ENCODE measurements at regions not wholly inside any gene's neighbourhood (a gene's known extent, or its start where the extent isn't known, plus 50 kb on each side); places are given as distances from the start of the nearest gene placed in this dataset.

- no peak for DNase-seq (ENCODE audit: extremely low spot score)
- H3K27ac ChIP-seq (ENCODE audit: low read depth): no peak overlapping the region
- H3K4me3 ChIP-seq (ENCODE audit: low read depth, low read length): no peak overlapping the region
- H3K4me1 ChIP-seq (ENCODE audit: insufficient read depth): no peaks in the 10 kb centered on the region
- no peaks in the 10 kb centered on the region for H3K36me3 ChIP-seq (ENCODE audit: insufficient read depth)
Measured at GRCh38 chr4:156346959-156347385, 393.3 kb upstream of the CTSO start.

DNA sequence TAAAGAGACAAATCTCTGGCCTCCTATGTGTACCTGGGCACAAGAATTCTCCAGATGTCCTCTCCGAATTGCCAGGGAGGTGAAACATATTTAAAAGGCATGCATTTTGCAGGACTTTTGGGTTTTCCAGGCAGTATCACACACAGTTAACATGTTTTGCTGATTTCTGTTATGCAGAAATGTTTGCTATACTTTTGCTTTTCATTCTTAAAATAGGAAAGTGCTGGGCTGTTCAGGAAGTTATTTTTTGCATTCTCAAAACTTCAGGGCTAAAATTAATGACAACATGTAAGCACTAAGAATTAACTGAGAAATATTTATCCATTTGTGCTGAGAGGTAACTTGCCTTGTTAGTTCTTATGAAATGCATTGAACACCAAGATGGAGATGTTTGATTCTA is 390.7 kb upstream of the CTSO start:
- no peak for DNase-seq (ENCODE audit: extremely low spot score)
- 90% methylated on average over 1 of the region's 1 CpG for WGBS
- Histone ChIP-seq H3K36me3 (ENCODE audit: insufficient read depth) (no peaks in the 10 kb centered on the region), H3K27ac (ENCODE audit: low read depth) (no peak overlapping the region), H3K4me3 (ENCODE audit: low read depth, low read length) (no peak overlapping the region), H3K4me1 (ENCODE audit: insufficient read depth) (no peaks in the 10 kb centered on the region)

DNA sequence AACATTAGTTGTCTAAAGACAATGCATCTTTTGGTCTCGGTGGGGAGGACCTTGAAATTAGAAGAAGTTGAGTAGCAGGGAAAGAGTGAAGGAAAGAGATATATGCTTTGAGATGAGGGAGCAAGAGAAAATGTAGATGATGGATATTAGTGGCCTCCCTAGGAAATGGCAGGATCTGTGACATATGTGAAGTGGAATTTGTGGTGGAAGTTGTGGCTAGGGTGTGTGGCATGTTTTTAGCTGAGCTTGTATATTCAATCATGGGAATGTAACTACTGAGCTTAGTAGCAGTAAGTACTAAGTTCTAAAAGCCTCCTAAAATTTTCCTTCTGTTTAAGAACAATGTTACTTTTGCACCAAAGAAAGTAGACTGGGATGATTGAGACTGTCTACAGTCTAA is 382.8 kb upstream of the CTSO start:
- H3K27ac ChIP-seq (ENCODE audit: low read depth): no peak overlapping the region
- H3K4me3 ChIP-seq (ENCODE audit: low read depth, low read length): no peak overlapping the region
- H3K4me1 ChIP-seq (ENCODE audit: insufficient read depth): no peaks in the 10 kb centered on the region
- no peak for DNase-seq (ENCODE audit: extremely low spot score)
- no peaks in the 10 kb centered on the region for H3K36me3 ChIP-seq (ENCODE audit: insufficient read depth)
- 91% methylated on average over 1 of the region's 1 CpG for WGBS

DNA sequence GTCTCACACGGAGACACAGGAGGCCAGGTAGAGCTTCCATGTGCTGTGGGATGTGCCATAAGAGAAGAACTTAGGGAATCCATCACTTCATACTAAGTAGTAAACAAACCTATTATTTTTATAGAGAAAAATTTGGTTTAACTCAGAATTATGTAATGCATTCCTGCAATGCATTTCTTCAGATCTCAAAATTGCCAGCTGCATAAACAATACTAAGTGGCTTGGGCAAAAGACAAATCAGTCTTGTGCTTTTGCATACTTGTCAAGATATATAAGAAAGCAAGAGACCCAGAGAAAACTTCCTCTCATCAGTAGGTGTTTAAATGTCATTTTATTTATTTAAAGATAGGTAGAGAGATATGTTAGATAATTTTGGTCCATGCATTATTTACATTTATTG is 382.1 kb upstream of the CTSO start:
- H3K4me1 ChIP-seq (ENCODE audit: insufficient read depth): no peaks in the 10 kb centered on the region
- 100% methylated on average over 1 of the region's 1 CpG for WGBS

GRCh38 chr4:156330436-156331031 is 376.9 kb upstream of the CTSO start:
- Histone ChIP-seq H3K36me3 (ENCODE audit: insufficient read depth) (no peaks in the 10 kb centered on the region), H3K4me1 (ENCODE audit: insufficient read depth) (no peaks in the 10 kb centered on the region), H3K4me3 (ENCODE audit: low read depth, low read length) (no peak overlapping the region), H3K27ac (ENCODE audit: low read depth) (no peak overlapping the region)
- DNase-seq (ENCODE audit: extremely low spot score): no peak
- 73% methylated on average over 7 of the region's 7 CpGs for WGBS

More for the DNA sequence above, 382.1 kb upstream of the CTSO start:
- H3K36me3 ChIP-seq (ENCODE audit: insufficient read depth): no peaks in the 10 kb centered on the region
- no peak overlapping the region for H3K27ac ChIP-seq (ENCODE audit: low read depth)
- no peak overlapping the region for H3K4me3 ChIP-seq (ENCODE audit: low read depth, low read length)
- no peak for DNase-seq (ENCODE audit: extremely low spot score)

DNA sequence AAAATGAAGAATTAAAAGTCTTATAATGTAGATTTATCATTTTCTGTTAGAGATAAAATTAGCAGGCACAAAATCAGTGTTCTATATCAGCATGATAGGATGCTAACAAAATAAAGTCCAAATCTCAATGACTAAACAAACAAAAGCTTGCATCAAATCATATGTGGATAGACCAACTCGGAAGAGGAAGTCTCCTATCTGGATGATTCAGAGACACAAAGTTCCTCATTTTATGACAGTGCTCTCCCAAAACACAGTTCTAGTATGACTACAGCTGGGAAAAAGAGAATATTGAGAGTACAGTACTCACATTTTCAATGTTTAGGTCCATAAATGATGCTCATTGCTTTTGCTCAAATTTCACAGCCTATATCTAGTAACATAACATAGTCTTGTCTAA is 376.1 kb upstream of the CTSO start:
- Histone ChIP-seq H3K36me3 (ENCODE audit: insufficient read depth) (no peaks in the 10 kb centered on the region), H3K27ac (ENCODE audit: low read depth) (peak overlapping the region; percentile 18), H3K4me1 (ENCODE audit: insufficient read depth) (no peaks in the 10 kb centered on the region), H3K4me3 (ENCODE audit: low read depth, low read length) (no peak overlapping the region)
- DNase-seq (ENCODE audit: extremely low spot score): no peak
- WGBS: 24% methylated on average over 1 of the region's 1 CpG

DNA sequence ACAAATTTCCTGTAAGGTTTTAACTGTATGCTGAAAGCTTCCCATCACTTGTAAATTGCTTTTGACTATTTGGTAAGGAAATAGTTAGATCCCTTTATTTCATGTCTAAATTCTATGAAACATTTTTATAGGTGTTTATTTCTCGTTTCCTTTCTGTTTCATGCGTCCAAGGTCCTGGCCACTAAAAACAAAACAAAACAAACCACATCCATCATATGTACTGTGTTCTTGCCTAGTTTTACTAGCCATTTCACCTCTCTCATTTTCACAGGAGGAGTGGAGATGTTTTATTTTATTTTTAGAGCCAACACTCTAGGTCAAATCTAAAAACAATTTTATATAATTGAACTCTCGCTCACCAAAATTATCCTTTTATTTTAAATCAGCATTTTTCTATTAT is 375.2 kb upstream of the CTSO start:
- Histone ChIP-seq H3K36me3 (ENCODE audit: insufficient read depth) (no peaks in the 10 kb centered on the region), H3K4me1 (ENCODE audit: insufficient read depth) (no peaks in the 10 kb centered on the region), H3K4me3 (ENCODE audit: low read depth, low read length) (no peak overlapping the region), H3K27ac (ENCODE audit: low read depth) (no peak overlapping the region)
- DNase-seq (ENCODE audit: extremely low spot score): no peak
- WGBS: 59% methylated on average over 3 of the region's 3 CpGs

GRCh38 chr4:156326246-156326645 is 372.6 kb upstream of the CTSO start:
- Histone ChIP-seq H3K27ac (ENCODE audit: low read depth) (no peak overlapping the region), H3K36me3 (ENCODE audit: insufficient read depth) (no peaks in the 10 kb centered on the region), H3K4me1 (ENCODE audit: insufficient read depth) (no peaks in the 10 kb centered on the region), H3K4me3 (ENCODE audit: low read depth, low read length) (no peak overlapping the region)
- no peak for DNase-seq (ENCODE audit: extremely low spot score)
- 61% methylated on average over 4 of the region's 4 CpGs for WGBS

DNA sequence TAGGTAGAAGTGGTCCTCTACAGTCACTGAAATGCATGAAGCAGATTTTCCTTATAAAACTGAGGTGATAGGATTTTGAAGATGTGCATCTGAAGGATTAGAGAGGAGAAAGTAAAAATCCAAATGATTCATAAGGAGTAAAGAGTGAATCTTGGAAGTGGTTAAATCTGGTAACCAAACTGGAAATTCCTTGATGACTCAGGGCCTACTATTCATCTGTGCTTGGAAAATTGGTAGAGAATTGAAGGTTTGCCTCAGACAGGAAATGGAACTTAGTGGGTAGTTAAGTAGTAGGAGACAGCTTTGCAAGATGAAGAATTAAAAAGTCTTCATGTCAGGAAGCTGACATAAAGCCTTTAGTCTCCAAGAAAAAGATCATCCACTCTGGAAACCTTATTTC is 368.9 kb upstream of the CTSO start:
- DNase-seq (ENCODE audit: extremely low spot score): no peak
- H3K4me3 ChIP-seq (ENCODE audit: low read depth, low read length): no peak overlapping the region
- H3K36me3 ChIP-seq (ENCODE audit: insufficient read depth): no peaks in the 10 kb centered on the region
- no peaks in the 10 kb centered on the region for H3K4me1 ChIP-seq (ENCODE audit: insufficient read depth)
- H3K27ac ChIP-seq (ENCODE audit: low read depth): no peak overlapping the region

DNA sequence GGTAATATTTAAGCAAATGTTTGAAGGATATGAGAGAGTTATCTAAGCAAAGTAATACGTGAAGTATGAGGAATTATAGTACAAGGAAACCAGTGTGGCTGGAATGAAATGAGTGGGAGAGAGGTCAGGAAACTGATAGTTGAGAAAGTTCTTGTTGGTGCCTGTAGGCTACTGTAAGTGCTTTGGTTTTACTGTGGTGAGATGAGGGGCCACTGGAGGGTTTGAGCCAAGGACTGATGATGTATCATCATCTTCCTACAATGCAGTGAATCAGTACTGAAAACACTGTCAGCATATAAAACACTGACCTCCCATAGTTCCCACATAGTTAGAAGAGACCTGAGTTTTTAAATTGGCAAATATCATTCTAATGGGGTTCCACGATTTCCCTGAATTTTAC is 367.5 kb upstream of the CTSO start:
- H3K4me1 ChIP-seq (ENCODE audit: insufficient read depth): no peaks in the 10 kb centered on the region
- H3K36me3 ChIP-seq (ENCODE audit: insufficient read depth): no peaks in the 10 kb centered on the region
- H3K4me3 ChIP-seq (ENCODE audit: low read depth, low read length): no peak overlapping the region
- H3K27ac ChIP-seq (ENCODE audit: low read depth): no peak overlapping the region
- DNase-seq (ENCODE audit: extremely low spot score): no peak
- 79% methylated on average over 2 of the region's 2 CpGs for WGBS

GRCh38 chr4:156313497-156313896 is 359.8 kb upstream of the CTSO start:
- Histone ChIP-seq H3K4me1 (ENCODE audit: insufficient read depth) (no peaks in the 10 kb centered on the region), H3K27ac (ENCODE audit: low read depth) (no peak overlapping the region), H3K36me3 (ENCODE audit: insufficient read depth) (no peaks in the 10 kb centered on the region), H3K4me3 (ENCODE audit: low read depth, low read length) (no peak overlapping the region)
- DNase-seq (ENCODE audit: extremely low spot score): no peak
- WGBS: 15% methylated on average over 2 of the region's 2 CpGs

- WGBS: 60% methylated on average over 3 of the region's 3 CpGs
- no peak overlapping the region for H3K27ac ChIP-seq (ENCODE audit: low read depth)
- no peaks in the 10 kb centered on the region for H3K36me3 ChIP-seq (ENCODE audit: insufficient read depth)
Measured at GRCh38 chr4:156312261-156312847, 358.7 kb upstream of the CTSO start.

DNA sequence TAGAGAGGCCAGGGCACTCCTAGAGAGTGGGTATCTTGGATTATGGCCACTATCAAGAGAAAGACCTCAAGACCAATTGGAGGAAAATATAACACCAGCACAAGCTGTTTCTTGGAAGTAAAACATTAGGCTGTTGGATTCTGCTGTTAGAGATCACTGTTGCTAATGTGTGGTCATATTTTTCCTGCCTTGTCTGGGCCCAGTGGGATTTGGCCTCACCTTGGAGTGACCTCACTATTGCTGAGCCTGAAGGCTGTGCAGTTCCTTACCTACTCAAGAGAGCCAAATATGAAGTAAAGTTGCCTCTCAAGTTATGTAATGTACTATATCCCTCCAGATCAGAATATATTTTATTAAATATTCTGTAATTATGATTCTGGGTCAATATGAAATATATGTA is 355.4 kb upstream of the CTSO start:
- H3K4me1 ChIP-seq (ENCODE audit: insufficient read depth): no peaks in the 10 kb centered on the region
- H3K4me3 ChIP-seq (ENCODE audit: low read depth, low read length): no peak overlapping the region
- H3K36me3 ChIP-seq (ENCODE audit: insufficient read depth): no peaks in the 10 kb centered on the region
- no peak for DNase-seq (ENCODE audit: extremely low spot score)
- no peak overlapping the region for H3K27ac ChIP-seq (ENCODE audit: low read depth)

More at GRCh38 chr4:156312261-156312847, 358.7 kb upstream of the CTSO start:
- H3K4me3 ChIP-seq (ENCODE audit: low read depth, low read length): no peak overlapping the region
- H3K4me1 ChIP-seq (ENCODE audit: insufficient read depth): no peaks in the 10 kb centered on the region
- DNase-seq (ENCODE audit: extremely low spot score): no peak

DNA sequence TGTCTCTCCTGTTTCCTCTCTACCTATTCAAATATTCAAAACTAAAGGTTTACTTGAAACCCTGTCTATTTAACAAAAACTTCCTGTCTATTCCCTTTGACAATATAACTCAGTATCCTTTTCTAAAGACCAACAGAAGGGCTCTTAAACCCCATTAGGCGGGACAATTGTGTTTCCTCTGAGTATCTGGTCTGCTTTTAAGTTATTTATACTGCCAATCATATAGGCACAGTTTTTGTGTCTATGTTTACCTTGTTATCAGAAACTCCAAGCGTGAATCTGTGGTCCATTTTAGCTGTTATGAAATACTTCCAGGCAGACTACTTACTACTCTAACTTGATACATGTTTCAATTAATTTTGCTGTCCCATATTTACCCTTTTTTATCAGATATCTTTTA is 350.0 kb upstream of the CTSO start:
- DNase-seq (ENCODE audit: extremely low spot score): no peak
- no peaks in the 10 kb centered on the region for H3K36me3 ChIP-seq (ENCODE audit: insufficient read depth)
- WGBS: 90% methylated on average over 2 of the region's 2 CpGs

GRCh38 chr4:156298230-156298629 is 344.6 kb upstream of the CTSO start:
- H3K4me3 ChIP-seq (ENCODE audit: low read depth, low read length): no peak overlapping the region
- peak; percentile 57 for DNase-seq (ENCODE audit: extremely low spot score)
- H3K36me3 ChIP-seq (ENCODE audit: insufficient read depth): no peaks in the 10 kb centered on the region
- no peak overlapping the region for H3K27ac ChIP-seq (ENCODE audit: low read depth)
- H3K4me1 ChIP-seq (ENCODE audit: insufficient read depth): no peaks in the 10 kb centered on the region

More for the DNA sequence above, 350.0 kb upstream of the CTSO start:
- Histone ChIP-seq H3K4me3 (ENCODE audit: low read depth, low read length) (no peak overlapping the region), H3K4me1 (ENCODE audit: insufficient read depth) (no peaks in the 10 kb centered on the region), H3K27ac (ENCODE audit: low read depth) (no peak overlapping the region)

All from urinary bladder (tissue), 3 donors.